ENCODE measurements at regions not wholly inside any gene's neighbourhood (a gene's known extent, or its start where the extent isn't known, plus 50 kb on each side); places are given as distances from the start of the nearest gene placed in this dataset.
"Not testable (repeated sequence)": the region's sequence is repeated elsewhere in the genome, so short reads cannot be mapped to it uniquely, and the experiment has no call there.

- not testable (repeated sequence) for TF ChIP-seq CTCF (IDR thresholded peaks at IDR 0.05; ENCODE audit: extremely low read depth in 1 of 2, insufficient read depth in 1 of 2, low read depth in 1 of 2, low read length in 2 of 2); POLR2A (IDR thresholded peaks at IDR 0.05; ENCODE audit: low read depth, low read length)
Observed at GRCh38 chr18:61624631-61625030, 268.2 kb downstream of the RNF152 start.

Data from endothelial cell of umbilical vein (primary cell).